B cell (primary cell): ENCODE measurements at regions not wholly inside any gene's neighbourhood (a gene's known extent, or its start where the extent isn't known, plus 50 kb on each side); places are given as distances from the start of the nearest gene placed in this dataset.

Source experiments
- ATAC-seq: fragments of 200-7000 bp; cut with Tn5 transposase; one replicate; pipeline ENCODE4 v1.10.0; 2021; ENCODE audit warnings: low read depth, mild to moderate bottlenecking, moderate number of reproducible peaks, moderate library complexity
- CTCF ChIA-PET: fragments of 350-600 bp; sonication (Branson Sonifier 250); formaldehyde crosslinking; loops from one replicate; lab custom pipeline; 2021; ENCODE audit warnings: antibody characterized with exemption, inconsistent platforms; lab: Charles Lee
- POLR2A ChIA-PET: fragments of 350-600 bp; sonication (Branson Sonifier 250); formaldehyde crosslinking; loops from one replicate; lab custom pipeline; 2021; ENCODE audit warnings: antibody characterized with exemption; lab: Charles Lee
- DNase-seq: peaks from one replicate; pipeline ENCODE4 v3.0.0; 2013
- H2AFZ ChIP-seq: 2 replicates; pipeline ENCODE4 v1.6.1; 2012; ENCODE audit warnings: mild to moderate bottlenecking, low read depth, low read length; ENCODE audit not compliant: insufficient read depth, poor library complexity, severe bottlenecking
- H3K27ac ChIP-seq, 2 donors: 1 replicate in 1 of 2; 2 replicates in 1 of 2; pipeline ENCODE4 v1.5.1; 2012 to 2013; ENCODE audit warnings: low read length in 2 of 2, mild to moderate bottlenecking in 2 of 2, moderate library complexity in 1 of 2
- H3K27me3 ChIP-seq, 4 experiments: fragments of 200-600 bp in 1 of 4; sonication (generic) in 1 of 4; replicated peaks in 1 of 4; 1 replicate in 2 of 4; 2 replicates in 2 of 4; pipeline versions ENCODE4 v1.6.1 to v1.7.0; 2013 to 2016; ENCODE audit warnings: low read length in 3 of 4, mild to moderate bottlenecking in 2 of 4, mixed read lengths in 1 of 4, moderate library complexity in 1 of 4; ENCODE audit not compliant: insufficient read depth in 4 of 4, control insufficient read depth in 3 of 4; ENCODE audit errors: control extremely low read depth in 1 of 4
- H3K36me3 ChIP-seq, 2 experiments: replicated peaks in 1 of 2; 1 replicate in 1 of 2; 2 replicates in 1 of 2; pipeline versions ENCODE4 v1.6.1 to v1.7.1; 2013; ENCODE audit warnings: low read length in 1 of 2; ENCODE audit not compliant: insufficient read depth in 2 of 2, control insufficient read depth in 1 of 2; ENCODE audit errors: control extremely low read depth in 1 of 2, extremely low read depth in 1 of 2
- H3K4me1 ChIP-seq, 2 donors: fragments of 200-600 bp in 1 of 2; sonication (generic) in 1 of 2; 1 replicate in 1 of 2; 2 replicates in 1 of 2; pipeline versions ENCODE4 v1.5.1 to v1.6.1; 2013 to 2017; ENCODE audit warnings: low read length in 2 of 2; ENCODE audit not compliant: control insufficient read depth in 2 of 2, insufficient read depth in 2 of 2
- H3K4me2 ChIP-seq: replicated peaks from 2 replicates; pipeline ENCODE3; 2012; ENCODE audit warnings: mild to moderate bottlenecking, low read depth, low read length; ENCODE audit not compliant: poor library complexity, severe bottlenecking
- H3K4me3 ChIP-seq, 5 experiments: fragments of 200-600 bp in 1 of 5; sonication (generic) in 1 of 5; 1 replicate in 3 of 5; 2 replicates in 2 of 5; pipeline versions ENCODE4 v1.5.1 to v1.7.0; 2011 to 2016; ENCODE audit warnings: low read length in 4 of 5, mild to moderate bottlenecking in 4 of 5, low read depth in 2 of 5, control low read depth in 1 of 5, moderate library complexity in 1 of 5; ENCODE audit not compliant: insufficient read depth in 1 of 5; ENCODE audit errors: control extremely low read depth in 1 of 5, extremely low read depth in 1 of 5
- H3K79me2 ChIP-seq: fragments of 200-600 bp; sonication (generic); one replicate; pipeline ENCODE4 v1.6.0; 2016; ENCODE audit warnings: low read length; ENCODE audit not compliant: control insufficient read depth, insufficient read depth
- H3K9ac ChIP-seq: fragments of 200-600 bp; sonication (generic); 2 replicates; pipeline ENCODE4 v1.6.1; 2017; ENCODE audit warnings: mild to moderate bottlenecking, low read length, moderate library complexity
- H3K9me3 ChIP-seq, 3 donors: one replicate each; pipeline versions ENCODE4 v1.6.1 to v1.7.1; 2013; ENCODE audit warnings: low read length in 2 of 3; ENCODE audit not compliant: control insufficient read depth in 2 of 3, insufficient read depth in 1 of 3; ENCODE audit errors: control extremely low read depth in 1 of 3
- H4K20me1 ChIP-seq: 2 replicates; pipeline ENCODE4 v1.6.0; 2012; ENCODE audit warnings: mild to moderate bottlenecking, low read length; ENCODE audit not compliant: insufficient read depth, control insufficient read depth, poor library complexity, severe bottlenecking
- H3K27ac Mint-ChIP-seq: one replicate; pipeline ENCODE4 v1.8.0; 2021; ENCODE audit warnings: mixed read lengths
- H3K27me3 Mint-ChIP-seq: one replicate; pipeline ENCODE4 v1.8.0; 2021; ENCODE audit warnings: mixed read lengths
- H3K4me1 Mint-ChIP-seq: one replicate; pipeline ENCODE4 v1.8.0; 2021; ENCODE audit warnings: mixed read lengths
- H3K4me3 Mint-ChIP-seq: one replicate; pipeline ENCODE4 v1.8.0; 2021; ENCODE audit warnings: mixed read lengths
- H3K9me3 Mint-ChIP-seq: one replicate; pipeline ENCODE4 v1.8.0; 2022; ENCODE audit warnings: mixed read lengths; ENCODE audit not compliant: insufficient read depth
- EZH2 ChIP-seq: IDR thresholded peaks from 2 replicates; pipeline ENCODE4 v1.6.1; 2012; ENCODE audit warnings: borderline replicate concordance, low read depth, mild to moderate bottlenecking, moderate library complexity, low read length; ENCODE audit not compliant: insufficient read depth, poor library complexity, severe bottlenecking
- WGBS: methylation state at CpG from one replicate; pipeline ENCODE4 v1.1.5; 2013; ENCODE audit warnings: missing lambda C conversion rate; ENCODE audit not compliant: insufficient coverage; 5-methylcytosine and 5-hydroxymethylcytosine counted together
- intact Hi-C: fragments of 100-400 bp; cut with micrococcal nuclease; formaldehyde crosslinking; loops from one replicate; pipeline ENCODE4 v1.10.0; 2022
- TF ChIP-seq, protein P1 (sequence below): fragments of 200-600 bp; IDR thresholded peaks from one replicate; pipeline ENCODE4 v1.8.0; 2022; ENCODE audit warnings: antibody characterized with exemption, mild to moderate bottlenecking

DNA sequence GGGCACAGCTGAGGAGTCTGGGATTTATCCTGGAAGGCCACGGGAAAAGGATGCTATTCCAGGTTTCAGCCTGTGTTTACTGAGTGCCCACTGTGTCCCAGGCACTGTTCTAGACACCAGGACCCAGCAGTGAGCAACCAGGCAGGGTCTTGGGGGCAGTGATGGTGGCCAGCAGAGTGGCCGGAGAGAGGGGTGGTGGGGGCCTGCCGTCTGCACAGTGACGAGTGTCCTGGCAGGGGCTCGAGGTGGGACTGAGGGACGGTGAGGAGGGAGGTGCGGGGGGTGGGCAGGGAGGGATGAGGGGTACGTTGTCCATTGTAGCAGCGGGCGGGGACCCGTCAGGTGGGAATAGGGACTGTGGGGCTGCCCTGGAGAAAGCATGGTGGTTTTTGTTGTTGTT lies 66.3 kb upstream of the CIBAR2 start:
- H3K4me3 Mint-ChIP-seq: no peak overlapping the region
- WGBS: 96% methylated on average over 4 of the region's 11 CpGs
- no peak overlapping the region for H3K9ac ChIP-seq
- no peak overlapping the region for H2AFZ ChIP-seq
- no peaks in the 10 kb centered on the region for H4K20me1 ChIP-seq
- TF ChIP-seq, protein P1, sequence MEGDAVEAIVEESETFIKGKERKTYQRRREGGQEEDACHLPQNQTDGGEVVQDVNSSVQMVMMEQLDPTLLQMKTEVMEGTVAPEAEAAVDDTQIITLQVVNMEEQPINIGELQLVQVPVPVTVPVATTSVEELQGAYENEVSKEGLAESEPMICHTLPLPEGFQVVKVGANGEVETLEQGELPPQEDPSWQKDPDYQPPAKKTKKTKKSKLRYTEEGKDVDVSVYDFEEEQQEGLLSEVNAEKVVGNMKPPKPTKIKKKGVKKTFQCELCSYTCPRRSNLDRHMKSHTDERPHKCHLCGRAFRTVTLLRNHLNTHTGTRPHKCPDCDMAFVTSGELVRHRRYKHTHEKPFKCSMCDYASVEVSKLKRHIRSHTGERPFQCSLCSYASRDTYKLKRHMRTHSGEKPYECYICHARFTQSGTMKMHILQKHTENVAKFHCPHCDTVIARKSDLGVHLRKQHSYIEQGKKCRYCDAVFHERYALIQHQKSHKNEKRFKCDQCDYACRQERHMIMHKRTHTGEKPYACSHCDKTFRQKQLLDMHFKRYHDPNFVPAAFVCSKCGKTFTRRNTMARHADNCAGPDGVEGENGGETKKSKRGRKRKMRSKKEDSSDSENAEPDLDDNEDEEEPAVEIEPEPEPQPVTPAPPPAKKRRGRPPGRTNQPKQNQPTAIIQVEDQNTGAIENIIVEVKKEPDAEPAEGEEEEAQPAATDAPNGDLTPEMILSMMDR: no peak
- no peak for TF ChIP-seq EZH2
- H3K9me3 ChIP-seq: peaks cover 0 to 6% (median 0%) of the 10 kb centered on the region in 3 donors
- POLR2A ChIA-PET: no interaction called here
- CTCF ChIA-PET: no interaction called here
- H3K4me3 ChIP-seq: no peak overlapping the region
- no peaks in the 10 kb centered on the region for H3K36me3 ChIP-seq
- no peaks in the 10 kb centered on the region for H3K4me1 Mint-ChIP-seq
- ATAC-seq (no peak), DNase-seq (no peak)
- peaks cover 41% of the 10 kb centered on the region for H3K27me3 Mint-ChIP-seq
- H3K9me3 Mint-ChIP-seq: no peaks in the 10 kb centered on the region
- H3K79me2 ChIP-seq: no peaks in the 10 kb centered on the region
- H3K27ac Mint-ChIP-seq: no peak overlapping the region
- H3K4me2 ChIP-seq: no peak overlapping the region
- no peak overlapping the region for H3K27ac ChIP-seq
- intact Hi-C loops: no loop called here
- no peaks in the 10 kb centered on the region for H3K4me1 ChIP-seq
- H3K27me3 ChIP-seq: peaks cover 0 to 3% (median 0%) of the 10 kb centered on the region in 4 experiments

DNA sequence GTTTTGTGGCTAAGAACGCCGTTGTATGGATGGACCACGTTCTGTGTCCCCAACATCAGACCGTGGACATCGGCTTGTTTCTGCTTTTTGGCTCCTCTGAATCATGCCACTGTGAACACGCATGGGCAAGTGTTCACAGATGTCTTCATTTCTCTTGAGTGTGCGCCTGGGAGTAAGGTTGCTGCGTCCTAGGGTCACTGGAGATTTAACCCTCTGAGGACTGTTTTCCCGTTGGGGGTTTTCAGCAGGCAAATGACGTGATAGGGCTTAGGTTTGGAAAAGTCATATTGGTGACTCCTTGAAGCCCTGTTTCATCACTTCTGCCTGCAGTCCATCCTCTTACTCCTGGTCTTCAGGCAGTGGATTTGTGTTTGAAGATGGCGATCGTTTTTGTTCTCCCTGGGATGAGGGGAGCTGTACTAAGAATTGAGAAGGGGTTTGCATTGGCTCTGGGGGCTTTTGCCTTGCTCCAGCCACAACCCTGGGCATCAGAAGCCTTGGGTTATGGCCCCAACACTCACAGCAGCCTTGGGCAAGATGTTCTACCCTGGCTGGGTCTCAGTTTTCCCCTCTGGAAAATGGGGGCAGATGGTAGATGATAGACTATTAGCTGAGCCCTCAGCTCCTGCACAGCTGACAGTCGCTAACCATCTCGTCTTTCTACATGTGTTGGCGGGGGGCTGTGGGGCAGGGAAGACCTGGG lies 67.2 kb upstream of the CIBAR2 start:
- H3K4me1 ChIP-seq: no peaks in the 10 kb centered on the region
- H3K9me3 ChIP-seq: peaks cover 0 to 12% (median 3%) of the 10 kb centered on the region in 3 donors
- peaks cover 37% of the 10 kb centered on the region for H3K27me3 Mint-ChIP-seq
- H3K4me2 ChIP-seq: no peak overlapping the region
- intact Hi-C loops: no loop called here
- H2AFZ ChIP-seq: no peak overlapping the region
- H3K4me3 Mint-ChIP-seq: no peak overlapping the region
- H3K4me1 Mint-ChIP-seq: no peaks in the 10 kb centered on the region
- TF ChIP-seq EZH2: no peak
- CTCF ChIA-PET: no interaction called here
- DNase-seq (no peak), ATAC-seq (no peak)
- POLR2A ChIA-PET: no interaction called here
- no peak overlapping the region for H3K27ac ChIP-seq
- H3K27me3 ChIP-seq: peaks cover 0 to 7% (median 0%) of the 10 kb centered on the region in 4 experiments
- H3K27ac Mint-ChIP-seq: no peak overlapping the region
- no peaks in the 10 kb centered on the region for H4K20me1 ChIP-seq
- H3K36me3 ChIP-seq: no peaks in the 10 kb centered on the region
- H3K9me3 Mint-ChIP-seq: peaks cover under 1% of the 10 kb centered on the region
- H3K9ac ChIP-seq: no peak overlapping the region
- WGBS: 88% methylated on average over 15 of the region's 15 CpGs
- H3K4me3 ChIP-seq: no peak overlapping the region
- no peaks in the 10 kb centered on the region for H3K79me2 ChIP-seq
